GM19467 (cell line): ENCODE measurements at regions not wholly inside any gene's neighbourhood (a gene's known extent, or its start where the extent isn't known, plus 50 kb on each side); places are given as distances from the start of the nearest gene placed in this dataset.

ENCODE experiments used
- ATAC-seq: cut with Tn5 transposase; IDR thresholded peaks from one replicate; pipeline ENCODE4 v1.9.1; 2021; ENCODE audit warnings: mild to moderate bottlenecking, moderate library complexity; ENCODE audit not compliant: unreplicated experiment

DNA sequence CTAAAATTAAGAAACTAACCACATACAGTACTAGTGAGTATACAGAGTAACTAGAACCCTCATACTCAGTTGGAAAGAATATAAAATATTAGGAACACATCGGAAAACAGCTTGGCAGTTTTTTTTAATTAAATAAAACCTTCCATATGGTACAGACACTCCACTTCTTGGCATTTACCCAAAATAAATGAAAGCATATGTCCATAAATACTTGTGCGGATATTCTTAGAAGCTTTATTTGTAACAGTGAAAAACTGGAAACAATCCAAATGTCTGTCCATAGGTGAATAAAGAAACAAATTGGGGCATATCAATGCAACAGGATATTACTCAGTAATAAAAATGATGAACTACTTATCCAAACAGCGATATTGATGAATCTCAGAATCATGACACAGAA, 410.0 kb downstream of the HTR7 start:
- no peak for ATAC-seq

DNA sequence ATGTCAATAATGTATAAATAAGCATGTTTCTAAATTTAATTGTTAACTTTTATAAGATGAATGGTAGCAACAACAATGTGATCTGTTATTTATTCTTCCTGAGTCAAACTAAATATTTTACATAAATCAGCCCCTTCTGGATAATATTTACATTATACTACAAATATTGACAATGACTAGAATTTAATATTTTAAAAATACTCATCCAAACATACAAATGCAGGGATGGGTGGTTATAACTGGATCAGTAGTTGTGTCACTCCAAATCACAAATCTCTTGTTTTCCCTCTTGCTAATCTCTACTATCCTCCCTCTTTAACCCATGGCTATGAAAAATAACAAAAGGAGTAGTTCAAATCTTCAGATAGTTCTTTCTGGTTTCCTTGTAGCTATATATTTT, 407.0 kb downstream of the HTR7 start:
- ATAC-seq = no peak

DNA sequence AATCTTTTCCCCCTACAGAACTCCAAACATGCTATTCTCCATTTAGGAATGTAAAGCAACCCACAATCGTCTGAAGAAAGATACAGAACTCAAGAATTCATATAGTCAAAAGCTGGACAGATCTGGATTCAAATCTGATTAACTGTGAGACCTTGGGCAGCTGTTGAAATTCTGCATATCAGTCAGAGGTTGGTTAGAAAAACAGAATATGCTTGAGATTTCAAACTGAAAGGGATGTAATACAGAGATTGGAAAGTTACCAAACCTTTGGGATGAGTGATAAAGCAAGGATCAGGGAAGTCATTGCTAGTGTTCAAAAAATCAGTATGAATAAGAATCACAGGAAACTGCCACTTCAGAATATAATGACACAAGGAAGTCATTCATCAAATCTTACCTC, 406.6 kb downstream of the HTR7 start:
- ATAC-seq = no peak

- ATAC-seq = no peak
Measured at GRCh38 chr10:90458054-90458453, 399.8 kb downstream of the HTR7 start.

GRCh38 chr10:90458571-90458970, 399.3 kb downstream of the HTR7 start:
- no peak for ATAC-seq

- no peak for ATAC-seq
Measured at GRCh38 chr10:90461437-90462155, 396.2 kb downstream of the HTR7 start.

- ATAC-seq = no peak
Measured at GRCh38 chr10:90462749-90463470, 394.9 kb downstream of the HTR7 start.

GRCh38 chr10:90464329-90464728, 393.5 kb downstream of the HTR7 start:
- no peak for ATAC-seq

- no peak for ATAC-seq
Measured at GRCh38 chr10:90470966-90471365, 386.9 kb downstream of the HTR7 start.

DNA sequence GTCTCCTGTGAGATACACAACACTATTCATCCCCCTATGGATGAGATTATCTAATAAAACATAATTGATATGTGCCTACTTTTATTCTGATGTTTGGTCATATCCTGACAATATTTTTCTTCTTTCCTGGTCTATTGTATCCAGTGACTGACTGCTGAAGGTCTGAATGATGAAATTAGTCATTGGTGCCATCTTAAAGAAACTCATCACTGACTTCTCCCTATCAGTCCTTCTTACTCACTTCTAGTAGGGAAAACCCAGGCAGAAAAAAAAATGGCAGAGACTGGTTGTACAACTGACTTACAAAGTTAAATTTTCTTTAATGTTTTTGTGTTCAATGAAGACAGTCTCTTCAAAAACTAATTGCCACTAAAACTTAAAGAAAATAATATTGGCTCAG, 377.4 kb downstream of the HTR7 start:
- ATAC-seq = no peak

- no peak for ATAC-seq
Measured at GRCh38 chr10:90481326-90481923, 376.4 kb downstream of the HTR7 start.

DNA sequence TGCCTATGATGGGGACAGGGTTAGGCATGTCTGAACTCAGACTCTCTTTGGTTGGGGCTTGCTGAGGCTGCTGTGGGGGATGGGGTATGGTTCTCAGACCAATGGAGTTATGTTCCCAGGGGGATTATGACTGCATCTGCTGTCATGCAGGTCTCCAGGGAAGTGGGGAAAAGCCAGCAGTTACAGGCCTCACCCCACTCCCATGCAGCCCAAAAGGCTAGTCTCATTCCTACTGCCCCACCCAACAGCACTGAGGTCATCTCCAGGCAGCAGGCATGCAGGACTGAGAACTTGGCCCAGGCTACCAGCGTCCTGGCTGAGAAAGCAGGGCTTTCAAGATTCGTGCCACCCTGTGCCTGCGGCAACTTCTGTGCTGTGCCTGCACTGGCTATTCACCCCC, 373.3 kb downstream of the HTR7 start:
- no peak for ATAC-seq

GRCh38 chr10:90494183-90494582, 363.7 kb downstream of the HTR7 start:
- no peak for ATAC-seq

GRCh38 chr10:90504172-90504571, 353.7 kb downstream of the HTR7 start:
- no peak for ATAC-seq

DNA sequence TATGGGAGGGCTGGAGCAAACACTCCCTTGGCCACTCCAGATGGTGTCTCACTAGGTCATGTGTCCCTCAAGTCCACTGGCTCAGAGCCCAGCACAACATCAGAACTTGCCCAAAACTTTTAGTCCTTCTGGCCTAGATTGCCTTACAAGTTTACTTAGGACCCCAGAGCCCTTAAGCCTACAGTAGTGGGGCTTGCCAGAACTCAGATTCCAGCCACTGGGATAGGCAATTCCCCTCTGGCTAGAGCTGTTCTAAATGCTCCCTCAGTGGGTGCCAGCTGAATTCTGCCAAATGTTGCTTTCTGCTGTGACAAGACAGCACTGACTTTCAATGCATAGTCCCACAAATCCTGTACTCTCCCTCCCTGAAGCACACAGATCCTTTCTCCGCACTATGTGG, 331.1 kb downstream of the HTR7 start:
- no peak for ATAC-seq

DNA sequence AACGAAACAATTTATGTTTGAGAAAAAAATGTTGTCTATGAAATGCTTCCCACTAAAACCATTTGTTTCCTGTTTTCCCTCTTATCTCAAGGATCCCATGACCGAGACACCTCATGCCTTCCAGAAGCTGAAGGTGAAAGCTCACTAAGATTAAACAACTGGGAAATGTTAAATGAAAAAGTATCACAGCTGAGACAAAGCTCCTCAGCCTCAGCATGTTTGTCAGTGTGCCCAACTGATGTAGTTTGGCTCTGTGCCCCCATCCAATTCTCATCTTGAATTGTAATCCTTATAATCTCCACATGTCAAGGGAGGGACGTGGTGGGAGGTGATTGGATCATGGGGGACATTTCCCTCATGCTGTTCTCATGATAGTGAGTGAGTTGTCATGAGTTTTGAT, 327.3 kb downstream of the HTR7 start:
- ATAC-seq = no peak

DNA sequence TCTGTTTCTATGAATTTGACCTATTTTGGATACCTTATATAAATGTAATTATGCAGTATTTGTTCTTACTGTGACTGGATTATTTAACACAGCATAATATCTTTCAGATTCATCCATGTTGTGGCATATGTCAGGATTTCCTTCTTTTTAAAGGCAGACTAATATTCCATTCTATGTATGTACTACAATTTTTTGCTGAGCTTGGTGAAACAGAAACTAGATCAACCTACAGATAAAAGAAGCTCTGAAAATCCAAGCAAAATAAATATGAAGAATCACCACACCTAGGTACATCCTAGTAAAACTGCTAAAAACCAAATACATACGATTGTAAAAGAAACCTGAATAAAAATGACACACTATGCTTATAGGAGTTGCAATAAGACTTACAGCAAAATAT, 300.5 kb downstream of the HTR7 start:
- ATAC-seq = no peak

DNA sequence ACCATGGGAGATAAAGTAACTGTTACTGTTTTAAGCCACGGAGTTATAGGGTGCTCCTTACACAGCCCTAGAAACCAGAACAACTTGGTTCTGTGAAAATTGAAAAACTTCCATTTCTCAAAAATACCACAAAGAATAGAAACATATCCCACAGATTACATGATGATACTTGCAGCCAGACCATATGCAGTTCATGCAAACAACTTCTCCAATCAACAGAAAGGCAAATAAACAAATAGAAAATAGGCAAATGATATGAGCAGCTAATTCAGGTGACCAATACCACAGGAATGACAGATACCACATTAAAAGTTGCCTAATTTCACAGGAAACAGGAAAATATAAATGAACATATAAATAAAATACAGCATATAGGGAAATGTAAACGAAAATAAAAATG, 297.5 kb downstream of the HTR7 start:
- ATAC-seq = no peak

- no peak for ATAC-seq
Measured at GRCh38 chr10:90561666-90562065, 296.2 kb downstream of the HTR7 start.

- ATAC-seq = no peak
Measured at GRCh38 chr10:90571481-90572258, 286.2 kb downstream of the HTR7 start.

- no peak for ATAC-seq
Measured at GRCh38 chr10:90575125-90575524, 282.7 kb downstream of the HTR7 start.
